H9 (cell line): ENCODE measurements at regions not wholly inside any gene's neighbourhood (a gene's known extent, or its start where the extent isn't known, plus 50 kb on each side); places are given as distances from the start of the nearest gene placed in this dataset.

Experiments
- DNase-seq: peaks from one replicate; pipeline ENCODE4 v3.0.0-alpha.2; 2017
- H2AFZ ChIP-seq: one replicate; pipeline ENCODE4 v1.6.1; 2013; ENCODE audit warnings: mild to moderate bottlenecking, low read length, control low read depth, moderate library complexity
- H2AK5ac ChIP-seq: 2 replicates; pipeline ENCODE4 v1.6.1; 2013; ENCODE audit warnings: low read length, control low read depth, mixed read lengths; ENCODE audit not compliant: insufficient read length
- H2BK120ac ChIP-seq: one replicate; pipeline ENCODE4 v1.6.1; 2013; ENCODE audit warnings: low read depth, mild to moderate bottlenecking, low read length, control low read depth, inconsistent platforms; ENCODE audit not compliant: poor library complexity, severe bottlenecking
- H2BK12ac ChIP-seq: 2 replicates; pipeline ENCODE4 v1.6.1; 2013; ENCODE audit warnings: low read length, control low read depth, mixed read lengths, low read depth; ENCODE audit not compliant: insufficient read length
- H2BK15ac ChIP-seq: 2 replicates; pipeline ENCODE4 v1.6.1; 2013; ENCODE audit warnings: low read depth, low read length, control low read depth
- H2BK20ac ChIP-seq: one replicate; pipeline ENCODE4 v1.6.1; 2013; ENCODE audit warnings: low read depth, mild to moderate bottlenecking, low read length, control low read depth, inconsistent platforms; ENCODE audit not compliant: poor library complexity, severe bottlenecking
- H2BK5ac ChIP-seq: 2 replicates; pipeline ENCODE4 v1.6.1; 2013; ENCODE audit warnings: low read length, control low read depth, mixed read lengths; ENCODE audit not compliant: insufficient read length
- H3K14ac ChIP-seq: 2 replicates; pipeline ENCODE4 v1.6.1; 2013; ENCODE audit warnings: low read length, control low read depth; ENCODE audit not compliant: insufficient read depth
- H3K18ac ChIP-seq: 2 replicates; pipeline ENCODE4 v1.6.1; 2013; ENCODE audit warnings: low read depth, mild to moderate bottlenecking, mixed read lengths, low read length, control low read depth; ENCODE audit not compliant: insufficient read length
- H3K23ac ChIP-seq: 2 replicates; pipeline ENCODE4 v1.6.1; 2013; ENCODE audit warnings: low read length, control low read depth, mixed read lengths, low read depth; ENCODE audit not compliant: insufficient read length
- H3K23me2 ChIP-seq: 2 replicates; pipeline ENCODE4 v1.6.1; 2013; ENCODE audit warnings: low read depth, mild to moderate bottlenecking, mixed read lengths, low read length, control low read depth; ENCODE audit not compliant: insufficient read length, poor library complexity, severe bottlenecking
- H3K27ac ChIP-seq: 2 replicates; pipeline ENCODE4 v1.5.1; 2013; ENCODE audit warnings: low read length, control low read depth, mixed read lengths, low read depth; ENCODE audit not compliant: insufficient read length
- H3K27me3 ChIP-seq: 2 replicates; pipeline ENCODE4 v1.6.1; 2013; ENCODE audit warnings: low read length, control low read depth, inconsistent platforms; ENCODE audit not compliant: insufficient read depth
- H3K4ac ChIP-seq: 2 replicates; pipeline ENCODE4 v1.6.1; 2013; ENCODE audit warnings: low read depth, mild to moderate bottlenecking, control low read depth, inconsistent platforms, low read length, moderate library complexity
- H3K4me1 ChIP-seq: 2 replicates; pipeline ENCODE4 v1.6.1; 2013; ENCODE audit warnings: low read length, control low read depth, inconsistent platforms; ENCODE audit not compliant: insufficient read depth
- H3K4me2 ChIP-seq: 2 replicates; pipeline ENCODE4 v1.6.1; 2013; ENCODE audit warnings: low read length, control low read depth, mixed read lengths; ENCODE audit not compliant: insufficient read length, insufficient read depth
- H3K56ac ChIP-seq: 2 replicates; pipeline ENCODE4 v1.6.1; 2013; ENCODE audit warnings: low read depth, mild to moderate bottlenecking, mixed read lengths, low read length, control low read depth; ENCODE audit not compliant: insufficient read length
- H3K79me1 ChIP-seq: 2 replicates; pipeline ENCODE4 v1.6.1; 2013; ENCODE audit warnings: low read depth, mild to moderate bottlenecking, moderate library complexity, low read length, control low read depth, inconsistent platforms; ENCODE audit not compliant: insufficient read depth, poor library complexity, severe bottlenecking
- H3K79me2 ChIP-seq: 2 replicates; pipeline ENCODE4 v1.6.1; 2013; ENCODE audit warnings: low read length, control low read depth, inconsistent platforms; ENCODE audit not compliant: insufficient read depth
- H3K9ac ChIP-seq: 2 replicates; pipeline ENCODE4 v1.6.1; 2013; ENCODE audit warnings: low read length, control low read depth, mixed read lengths; ENCODE audit not compliant: insufficient read length; ENCODE audit errors: extremely low read depth
- H3K9me3 ChIP-seq: one replicate; pipeline ENCODE4 v1.6.1; 2013; ENCODE audit warnings: low read depth, low read length, inconsistent platforms; ENCODE audit not compliant: control insufficient read depth
- H3T11ph ChIP-seq: one replicate; pipeline ENCODE4 v1.6.1; 2013; ENCODE audit warnings: mild to moderate bottlenecking, low read length, control low read depth, inconsistent platforms
- H4K20me1 ChIP-seq: one replicate; pipeline ENCODE4 v1.6.1; 2013; ENCODE audit not compliant: control insufficient read depth, insufficient read length, insufficient read depth
- H4K5ac ChIP-seq: 2 replicates; pipeline ENCODE4 v1.6.1; 2013; ENCODE audit warnings: low read depth, mild to moderate bottlenecking, mixed read lengths, low read length, control low read depth; ENCODE audit not compliant: insufficient read length
- H4K8ac ChIP-seq: replicated peaks from 2 replicates; pipeline ENCODE4 v1.6.1; 2013; ENCODE audit warnings: low read length, control low read depth, mixed read lengths, low read depth; ENCODE audit not compliant: insufficient read length
- H4K91ac ChIP-seq: 2 replicates; pipeline ENCODE4 v1.6.1; 2013; ENCODE audit warnings: low read depth, mild to moderate bottlenecking, moderate library complexity, mixed read lengths, low read length, control low read depth; ENCODE audit not compliant: insufficient read length
- H3K27ac Mint-ChIP-seq, 3 experiments: 2 replicates in 2 of 3; 3 replicates in 1 of 3; pipeline ENCODE4 v1.8.0; 2020 to 2021; ENCODE audit warnings: mixed read lengths in 3 of 3, mild to moderate bottlenecking in 1 of 3, moderate library complexity in 1 of 3
- H3K27me3 Mint-ChIP-seq: 2 replicates; pipeline ENCODE4 v1.8.0; 2021; ENCODE audit warnings: low read depth, mild to moderate bottlenecking, moderate library complexity, mixed read lengths
- H3K36me3 Mint-ChIP-seq, 3 experiments: 2 replicates in 2 of 3; 3 replicates in 1 of 3; pipeline ENCODE4 v1.8.0; 2020 to 2021; ENCODE audit warnings: low read depth in 3 of 3, mixed read lengths in 3 of 3; ENCODE audit not compliant: insufficient read depth in 1 of 3
- H3K4me1 Mint-ChIP-seq, 2 experiments: 2 replicates each; pipeline ENCODE4 v1.8.0; 2020; ENCODE audit warnings: mixed read lengths in 2 of 2
- H3K4me3 Mint-ChIP-seq, 2 experiments: 2 replicates in 1 of 2; 3 replicates in 1 of 2; pipeline ENCODE4 v1.8.0; 2020 to 2021; ENCODE audit warnings: mild to moderate bottlenecking in 2 of 2, mixed read lengths in 2 of 2, moderate library complexity in 1 of 2
- H3K9me3 Mint-ChIP-seq, 2 experiments: 2 replicates in 1 of 2; 3 replicates in 1 of 2; pipeline ENCODE4 v1.8.0; 2020; ENCODE audit warnings: mild to moderate bottlenecking in 2 of 2, mixed read lengths in 2 of 2, moderate library complexity in 1 of 2
- WGBS: extraction: QIAGEN DNeasy Blood & Tissue Kit; methylation state at CpG from one replicate; pipeline ENCODE4 v1.1.7; 2013; ENCODE audit warnings: missing lambda C conversion rate, low lambda C conversion rate, mixed read lengths; ENCODE audit not compliant: insufficient read length; ENCODE audit errors: extremely low coverage; 5-methylcytosine and 5-hydroxymethylcytosine counted together
- TF ChIP-seq, protein P1 (sequence below): fragments of 200-600 bp; sonication (generic); conservative IDR thresholded peaks from 3 replicates; pipeline ENCODE4 v1.8.0; 2021; ENCODE audit warnings: antibody characterized with exemption, mild to moderate bottlenecking

DNA sequence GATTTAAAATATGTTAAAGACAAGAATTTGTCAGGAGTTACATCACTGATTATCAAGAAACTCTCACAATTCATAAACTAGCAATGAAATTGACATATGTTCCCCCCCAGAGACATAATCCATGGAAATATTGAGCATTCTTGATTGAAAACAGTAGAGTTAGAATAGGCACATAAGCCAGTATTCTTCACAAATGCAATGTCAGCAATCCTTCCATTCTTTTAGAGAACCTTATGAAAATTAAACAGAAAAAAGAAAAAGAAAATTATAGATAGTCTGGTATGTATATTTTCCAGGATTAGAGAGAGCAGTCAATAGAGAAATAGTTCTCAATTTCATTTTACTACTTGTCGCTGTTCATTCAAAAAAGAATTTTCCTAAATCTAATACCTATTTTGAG is 458.4 kb downstream of the EFNB2 start:
- no peak overlapping the region for H3K4ac ChIP-seq
- no peaks in the 10 kb centered on the region for H3K27me3 ChIP-seq
- H4K8ac ChIP-seq = no peak overlapping the region
- 0 out of 2 replicates have a peak, but pooled peaks cover 2% of the 10 kb centered on the region for H3K79me2 ChIP-seq
- H3K27me3 Mint-ChIP-seq = no peaks in the 10 kb centered on the region; the same call in 1 of the 2 replicates
- H3K9ac ChIP-seq = no peak overlapping the region
- no peak overlapping the region for H2BK120ac ChIP-seq
- no peaks in the 10 kb centered on the region for H4K20me1 ChIP-seq
- no peak overlapping the region for H3K18ac ChIP-seq
- WGBS = no CpG with 5 or more reads among the region's 1 CpG
- H4K5ac ChIP-seq = no peak overlapping the region
- H2BK5ac ChIP-seq = no peak overlapping the region
- H3K4me1 ChIP-seq = no peaks in the 10 kb centered on the region
- H3K14ac ChIP-seq = no peak overlapping the region
- H3K4me2 ChIP-seq = no peak overlapping the region
- no peak overlapping the region for H3K23ac ChIP-seq
- H3K23me2 ChIP-seq = no peaks in the 10 kb centered on the region
- no peak overlapping the region for H2BK20ac ChIP-seq
- TF ChIP-seq, protein P1, sequence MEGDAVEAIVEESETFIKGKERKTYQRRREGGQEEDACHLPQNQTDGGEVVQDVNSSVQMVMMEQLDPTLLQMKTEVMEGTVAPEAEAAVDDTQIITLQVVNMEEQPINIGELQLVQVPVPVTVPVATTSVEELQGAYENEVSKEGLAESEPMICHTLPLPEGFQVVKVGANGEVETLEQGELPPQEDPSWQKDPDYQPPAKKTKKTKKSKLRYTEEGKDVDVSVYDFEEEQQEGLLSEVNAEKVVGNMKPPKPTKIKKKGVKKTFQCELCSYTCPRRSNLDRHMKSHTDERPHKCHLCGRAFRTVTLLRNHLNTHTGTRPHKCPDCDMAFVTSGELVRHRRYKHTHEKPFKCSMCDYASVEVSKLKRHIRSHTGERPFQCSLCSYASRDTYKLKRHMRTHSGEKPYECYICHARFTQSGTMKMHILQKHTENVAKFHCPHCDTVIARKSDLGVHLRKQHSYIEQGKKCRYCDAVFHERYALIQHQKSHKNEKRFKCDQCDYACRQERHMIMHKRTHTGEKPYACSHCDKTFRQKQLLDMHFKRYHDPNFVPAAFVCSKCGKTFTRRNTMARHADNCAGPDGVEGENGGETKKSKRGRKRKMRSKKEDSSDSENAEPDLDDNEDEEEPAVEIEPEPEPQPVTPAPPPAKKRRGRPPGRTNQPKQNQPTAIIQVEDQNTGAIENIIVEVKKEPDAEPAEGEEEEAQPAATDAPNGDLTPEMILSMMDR = no peak
- no peak overlapping the region for H2AFZ ChIP-seq
- H3K79me1 ChIP-seq = no peaks in the 10 kb centered on the region
- no peak overlapping the region for H2BK15ac ChIP-seq
- DNase-seq = no peak
- peaks cover 3 to 4% of the 10 kb centered on the region in 2 experiments; a peak in 3 of 5 replicates for H3K9me3 Mint-ChIP-seq
- no peaks in the 10 kb centered on the region for H3K9me3 ChIP-seq
- H3K36me3 Mint-ChIP-seq = peaks cover 0 to 11% (median 3%) of the 10 kb centered on the region in 3 experiments; a peak in 4 of 7 replicates
- H3K4me1 Mint-ChIP-seq = no peaks in the 10 kb centered on the region; a peak in 1 of 4 replicates
- H3T11ph ChIP-seq = no peak overlapping the region
- no peak overlapping the region for H4K91ac ChIP-seq
- H3K27ac Mint-ChIP-seq = no peak overlapping the region
- H3K27ac ChIP-seq = no peak overlapping the region
- no peak overlapping the region for H2BK12ac ChIP-seq
- H2AK5ac ChIP-seq = no peak overlapping the region
- no peak overlapping the region for H3K56ac ChIP-seq
- no peak overlapping the region for H3K4me3 Mint-ChIP-seq
